Neural cell (in vitro differentiated cells): ENCODE measurements at regions not wholly inside any gene's neighbourhood (a gene's known extent, or its start where the extent isn't known, plus 50 kb on each side); places are given as distances from the start of the nearest gene placed in this dataset.

ENCODE experiments used
- H2AFZ ChIP-seq: fragments of 200-600, 300-800 bp; sonication (generic), shearing (Covaris generic); 2 replicates; pipeline ENCODE4 v1.6.0; 2014; ENCODE audit warnings: low read depth, mild to moderate bottlenecking, antibody characterized with exemption, low read length, moderate library complexity
- H3F3A ChIP-seq: fragments of 200-600 bp; shearing (Covaris generic); 2 replicates; pipeline ENCODE4 v1.6.1; 2016; ENCODE audit warnings: mild to moderate bottlenecking, moderate library complexity, mixed read lengths, antibody characterized with exemption, low read length; ENCODE audit not compliant: insufficient read depth, poor library complexity, severe bottlenecking
- H3K27ac ChIP-seq: fragments of 200-600, 300-800 bp; sonication (generic), shearing (Covaris generic); 2 replicates; pipeline ENCODE4 v1.5.1; 2014; ENCODE audit warnings: mild to moderate bottlenecking, low read length, moderate library complexity
- H3K27me3 ChIP-seq: fragments of 300-800, 200-600 bp; sonication (generic), shearing (Covaris generic); 2 replicates; pipeline ENCODE4 v1.6.0; 2014; ENCODE audit warnings: mild to moderate bottlenecking, low read depth, low read length, moderate library complexity; ENCODE audit not compliant: insufficient read depth
- H3K36me3 ChIP-seq: fragments of 300-800, 200-600 bp; sonication (generic), shearing (Covaris generic); 2 replicates; pipeline ENCODE4 v1.5.1; 2014; ENCODE audit warnings: mild to moderate bottlenecking, antibody characterized with exemption, low read length, moderate library complexity; ENCODE audit not compliant: insufficient read depth
- H3K4me2 ChIP-seq: fragments of 300-800, 200-600 bp; sonication (generic), shearing (Covaris generic); 2 replicates; pipeline ENCODE4 v1.6.0; 2014; ENCODE audit warnings: mild to moderate bottlenecking, low read length
- H3K4me3 ChIP-seq: fragments of 300-800, 200-600 bp; sonication (generic), shearing (Covaris generic); 2 replicates; pipeline ENCODE4 v1.5.1; 2014; ENCODE audit warnings: mild to moderate bottlenecking, low read length, moderate library complexity
- H3K79me2 ChIP-seq: fragments of 200-600 bp; shearing (Covaris generic); replicated peaks from 2 replicates; pipeline ENCODE4 v1.6.0; 2014; ENCODE audit warnings: mild to moderate bottlenecking, low read length, moderate library complexity; ENCODE audit not compliant: insufficient read depth
- H3K9ac ChIP-seq: fragments of 300-800, 200-600 bp; sonication (generic), shearing (Covaris generic); 2 replicates; pipeline ENCODE4 v1.6.1; 2016; ENCODE audit warnings: mild to moderate bottlenecking, low read length, mixed read lengths
- H3K9me2 ChIP-seq: fragments of 200-600 bp; shearing (Covaris generic); 2 replicates; pipeline ENCODE4 v1.6.1; 2016; ENCODE audit warnings: mild to moderate bottlenecking, low read length, mixed read lengths; ENCODE audit not compliant: insufficient read depth
- H3K9me3 ChIP-seq: fragments of 200-600, 300-800 bp; sonication (generic), shearing (Covaris generic); 2 replicates; pipeline ENCODE4 v1.6.1; 2016; ENCODE audit warnings: mild to moderate bottlenecking, mixed run types, low read length, moderate library complexity, mixed read lengths
- H4K20me1 ChIP-seq: fragments of 200-600 bp; shearing (Covaris generic); 2 replicates; pipeline ENCODE4 v1.6.1; 2016; ENCODE audit warnings: mild to moderate bottlenecking, mixed run types; ENCODE audit not compliant: insufficient read depth
- CTCF ChIP-seq: fragments of 450-650 bp; IDR thresholded peaks from 2 replicates; pipeline ENCODE4 v1.5.1; 2014; ENCODE audit warnings: antibody characterized with exemption, mild to moderate bottlenecking, moderate library complexity; ENCODE audit not compliant: poor library complexity, severe bottlenecking
- EP300 ChIP-seq: fragments of 450-650 bp; conservative IDR thresholded peaks from 2 replicates; pipeline ENCODE4 v1.6.1; 2014; ENCODE audit warnings: antibody characterized with exemption, mild to moderate bottlenecking, moderate library complexity; ENCODE audit not compliant: poor library complexity, severe bottlenecking
- EZH2 ChIP-seq: fragments of 200-600, 300-800 bp; shearing (Covaris generic), sonication (generic); IDR thresholded peaks from 2 replicates; pipeline ENCODE4 v1.6.1; 2014; ENCODE audit warnings: antibody characterized with exemption, low read length, borderline replicate concordance, mild to moderate bottlenecking; ENCODE audit not compliant: insufficient read depth, poor library complexity, severe bottlenecking
- MXI1 ChIP-seq: fragments of 450-650 bp; conservative IDR thresholded peaks from 2 replicates; pipeline ENCODE4 v1.6.1; 2014; ENCODE audit warnings: antibody characterized with exemption, mild to moderate bottlenecking; ENCODE audit not compliant: poor library complexity, severe bottlenecking
- POLR2AphosphoS5 ChIP-seq: IDR thresholded peaks from 2 replicates; pipeline ENCODE4 v1.6.1; 2012
- RAD21 ChIP-seq: fragments of 450-650 bp; conservative IDR thresholded peaks from 2 replicates; pipeline ENCODE4 v1.6.1; 2014; ENCODE audit warnings: antibody characterized with exemption, mild to moderate bottlenecking, moderate library complexity
- REST ChIP-seq: IDR thresholded peaks from 2 replicates; pipeline ENCODE4 v1.6.1; 2012; ENCODE audit warnings: borderline replicate concordance
- SMC3 ChIP-seq: fragments of 450-650 bp; conservative IDR thresholded peaks from 2 replicates; pipeline ENCODE4 v1.6.1; 2014; ENCODE audit warnings: antibody characterized with exemption, mild to moderate bottlenecking, moderate library complexity; ENCODE audit not compliant: poor library complexity
- TAF1 ChIP-seq: IDR thresholded peaks from 2 replicates; pipeline ENCODE4 v1.6.1; 2012; ENCODE audit warnings: low read depth

- H3K4me2 ChIP-seq = no peak overlapping the region
- H4K20me1 ChIP-seq = no peaks in the 10 kb centered on the region
- TF ChIP-seq SMC3 = no peak
- no peak for TF ChIP-seq EZH2
- TF ChIP-seq CTCF = no peak
- TF ChIP-seq EP300 = no peak
- TF ChIP-seq MXI1 = no peak
- no peak for TF ChIP-seq REST
- no peak for TF ChIP-seq RAD21
- no peak for TF ChIP-seq POLR2AphosphoS5
- TF ChIP-seq TAF1 = no peak
- no peaks in the 10 kb centered on the region for H3K79me2 ChIP-seq
- H3K36me3 ChIP-seq = no peaks in the 10 kb centered on the region
- no peaks in the 10 kb centered on the region for H3F3A ChIP-seq
- H2AFZ ChIP-seq = no peak overlapping the region
- H3K4me3 ChIP-seq = no peak overlapping the region
- H3K9me2 ChIP-seq = no peaks in the 10 kb centered on the region
- H3K9ac ChIP-seq = no peak overlapping the region
- no peaks in the 10 kb centered on the region for H3K27me3 ChIP-seq
- peaks cover 7% of the 10 kb centered on the region for H3K9me3 ChIP-seq
- no peak overlapping the region for H3K27ac ChIP-seq
These were observed 639.7 kb upstream of the NR2F2 start for GRCh38 chr15:95690631-95691340.

- Histone ChIP-seq H3K27me3 (no peaks in the 10 kb centered on the region), H3K36me3 (no peaks in the 10 kb centered on the region), H3K4me3 (no peak overlapping the region), H2AFZ (no peak overlapping the region), H3K27ac (no peak overlapping the region), H4K20me1 (no peaks in the 10 kb centered on the region), H3K9me2 (no peaks in the 10 kb centered on the region), H3K9me3 (peaks cover 8% of the 10 kb centered on the region), H3K4me2 (no peak overlapping the region), H3F3A (no peaks in the 10 kb centered on the region), H3K79me2 (no peaks in the 10 kb centered on the region), H3K9ac (no peak overlapping the region)
- no peak for TF ChIP-seq EP300
- TF ChIP-seq REST = no peak
- no peak for TF ChIP-seq POLR2AphosphoS5
- TF ChIP-seq SMC3 = no peak
- TF ChIP-seq TAF1 = no peak
- no peak for TF ChIP-seq RAD21
- TF ChIP-seq MXI1 = no peak
- no peak for TF ChIP-seq EZH2
- TF ChIP-seq CTCF = no peak
These were observed 636.6 kb upstream of the NR2F2 start for GRCh38 chr15:95693917-95694316.
